ENCODE measurements at regions not wholly inside any gene's neighbourhood (a gene's known extent, or its start where the extent isn't known, plus 50 kb on each side); places are given as distances from the start of the nearest gene placed in this dataset.

GRCh38 chr2:177010146-177010545 is 202.4 kb upstream of the HNRNPA3 start:
- ChIA-PET CTCF (no interaction called here), POLR2A (no interaction called here)
- no peak for DNase-seq (ENCODE audit: extremely low spot score)
- no peak for TF ChIP-seq CTBP1 (IDR thresholded peaks at IDR 0.05; ENCODE audit: borderline replicate concordance)
- TF ChIP-seq PKNOX1 (IDR thresholded peaks at IDR 0.05), result no peak
- no peak for TF ChIP-seq TARDBP (IDR thresholded peaks at IDR 0.05)
- TF ChIP-seq HDGF (IDR thresholded peaks at IDR 0.05; ENCODE audit: borderline replicate concordance), result no peak
- TF ChIP-seq BHLHE40 (IDR thresholded peaks at IDR 0.05; ENCODE audit: borderline replicate concordance), result no peak
- no peak for TF ChIP-seq ARNT (IDR thresholded peaks at IDR 0.05)
- no peak for TF ChIP-seq L3MBTL2 (conservative IDR thresholded peaks at IDR 0.05)
- no peak for TF ChIP-seq SUZ12 (IDR thresholded peaks at IDR 0.05)
- no peak for TF ChIP-seq FOXM1 (IDR thresholded peaks at IDR 0.05; ENCODE audit: borderline replicate concordance)

GRCh38 chr2:177010861-177011260 is 201.7 kb upstream of the HNRNPA3 start:
- TF ChIP-seq HDGF (IDR thresholded peaks at IDR 0.05; ENCODE audit: borderline replicate concordance) (no peak), PKNOX1 (IDR thresholded peaks at IDR 0.05) (no peak), FOXK2 (IDR thresholded peaks at IDR 0.05) (no peak), SUZ12 (IDR thresholded peaks at IDR 0.05) (no peak), NFRKB (IDR thresholded peaks at IDR 0.05) (no peak), TARDBP (IDR thresholded peaks at IDR 0.05) (no peak), FOXA1 (IDR thresholded peaks at IDR 0.05) (no peak), ZNF384 (IDR thresholded peaks at IDR 0.05) (no peak), CTBP1 (IDR thresholded peaks at IDR 0.05; ENCODE audit: borderline replicate concordance) (no peak), LEF1 (IDR thresholded peaks at IDR 0.05; ENCODE audit: borderline replicate concordance) (no peak), ELF4 (IDR thresholded peaks at IDR 0.05) (no peak), FOXM1 (IDR thresholded peaks at IDR 0.05; ENCODE audit: borderline replicate concordance) (no peak), BHLHE40 (IDR thresholded peaks at IDR 0.05; ENCODE audit: borderline replicate concordance) (no peak), ARNT (IDR thresholded peaks at IDR 0.05) (no peak), SP1 (IDR thresholded peaks at IDR 0.05) (no peak), L3MBTL2 (conservative IDR thresholded peaks at IDR 0.05) (no peak)
- DNase-seq (ENCODE audit: extremely low spot score), result no peak
- ChIA-PET POLR2A (no interaction called here), CTCF (no interaction called here)

- TF ChIP-seq FOXK2 (IDR thresholded peaks at IDR 0.05), result no peak
- no peak for TF ChIP-seq ARNT (IDR thresholded peaks at IDR 0.05)
- no peak for TF ChIP-seq PKNOX1 (IDR thresholded peaks at IDR 0.05)
- no peak for TF ChIP-seq LEF1 (IDR thresholded peaks at IDR 0.05; ENCODE audit: borderline replicate concordance)
- no peak for TF ChIP-seq CTBP1 (IDR thresholded peaks at IDR 0.05; ENCODE audit: borderline replicate concordance)
- no peak for TF ChIP-seq SUZ12 (IDR thresholded peaks at IDR 0.05)
- TF ChIP-seq FOXM1 (IDR thresholded peaks at IDR 0.05; ENCODE audit: borderline replicate concordance), result no peak
- TF ChIP-seq FOXA1 (IDR thresholded peaks at IDR 0.05), result no peak
- no peak for TF ChIP-seq ELF4 (IDR thresholded peaks at IDR 0.05)
- no peak for TF ChIP-seq SP1 (IDR thresholded peaks at IDR 0.05)
- no peak for TF ChIP-seq BHLHE40 (IDR thresholded peaks at IDR 0.05; ENCODE audit: borderline replicate concordance)
- POLR2A ChIA-PET, result no interaction called here
- CTCF ChIA-PET, result no interaction called here
- no peak for DNase-seq (ENCODE audit: extremely low spot score)
Observed at GRCh38 chr2:177014946-177015345, 197.6 kb upstream of the HNRNPA3 start.

GRCh38 chr2:177015356-177015923 is 197.2 kb upstream of the HNRNPA3 start:
- TF ChIP-seq PKNOX1 (IDR thresholded peaks at IDR 0.05), result no peak
- TF ChIP-seq TARDBP (IDR thresholded peaks at IDR 0.05), result no peak
- TF ChIP-seq FOXK2 (IDR thresholded peaks at IDR 0.05), result no peak
- TF ChIP-seq SUZ12 (IDR thresholded peaks at IDR 0.05), result no peak
- CTCF ChIA-PET, result no interaction called here
- DNase-seq (ENCODE audit: extremely low spot score), result no peak
- POLR2A ChIA-PET, result no interaction called here

- CTCF ChIA-PET, result no interaction called here
- TF ChIP-seq ARNT (IDR thresholded peaks at IDR 0.05) (no peak), FOXK2 (IDR thresholded peaks at IDR 0.05) (no peak), SUZ12 (IDR thresholded peaks at IDR 0.05) (no peak), FOXM1 (IDR thresholded peaks at IDR 0.05; ENCODE audit: borderline replicate concordance) (no peak), FOXA1 (IDR thresholded peaks at IDR 0.05) (no peak), L3MBTL2 (conservative IDR thresholded peaks at IDR 0.05) (no peak), LEF1 (IDR thresholded peaks at IDR 0.05; ENCODE audit: borderline replicate concordance) (no peak), CTBP1 (IDR thresholded peaks at IDR 0.05; ENCODE audit: borderline replicate concordance) (no peak), SP1 (IDR thresholded peaks at IDR 0.05) (no peak), TARDBP (IDR thresholded peaks at IDR 0.05) (no peak), NFRKB (IDR thresholded peaks at IDR 0.05) (no peak), PKNOX1 (IDR thresholded peaks at IDR 0.05) (no peak), ELF4 (IDR thresholded peaks at IDR 0.05) (no peak), ZNF384 (IDR thresholded peaks at IDR 0.05) (no peak), BHLHE40 (IDR thresholded peaks at IDR 0.05; ENCODE audit: borderline replicate concordance) (no peak), HDGF (IDR thresholded peaks at IDR 0.05; ENCODE audit: borderline replicate concordance) (no peak)
- POLR2A ChIA-PET, result no interaction called here
- no peak for DNase-seq (ENCODE audit: extremely low spot score)
Observed at GRCh38 chr2:177020524-177021119, 192.0 kb upstream of the HNRNPA3 start.

Measured in HEK293T (cell line).